ENCODE measurements at regions not wholly inside any gene's neighbourhood (a gene's known extent, or its start where the extent isn't known, plus 50 kb on each side); places are given as distances from the start of the nearest gene placed in this dataset.

- H3K27ac ChIP-seq (ENCODE audit: low read depth): no peak overlapping the region
- no peak overlapping the region for H3K4me3 ChIP-seq
- H3K79me2 ChIP-seq (replicated peaks; ENCODE audit: insufficient read depth): no peaks in the 10 kb centered on the region
- no peak overlapping the region for H3K4me2 ChIP-seq
- H3K4me1 ChIP-seq (ENCODE audit: insufficient read depth): no peaks in the 10 kb centered on the region
- H3K27ac Mint-ChIP-seq: no peak overlapping the region
- no peaks in the 10 kb centered on the region; the same call in 2 of the 3 replicates for H3K4me1 Mint-ChIP-seq
- no peaks in the 10 kb centered on the region for H3K36me3 Mint-ChIP-seq (ENCODE audit: low read depth)
- H3F3A ChIP-seq (replicated peaks; ENCODE audit: low read depth): no peaks in the 10 kb centered on the region
- DNase-seq (ENCODE audit: low spot score): no peak
- TF ChIP-seq ZNF114 (CRISPR knock-in tag; IDR thresholded peaks at IDR 0.05) (no peak), NANOG (IDR thresholded peaks at IDR 0.05; ENCODE audit: borderline replicate concordance) (no peak), EZH2phosphoT487 (IDR thresholded peaks at IDR 0.05; ENCODE audit: unreplicated experiment) (no peak), POLR2AphosphoS5 (IDR thresholded peaks at IDR 0.05; ENCODE audit: low read depth) (no peak), JUNB (IDR thresholded peaks at IDR 0.05; ENCODE audit: unreplicated experiment) (no peak), ETS1 (IDR thresholded peaks at IDR 0.05) (no peak), REST (IDR thresholded peaks at IDR 0.05; ENCODE audit: unreplicated experiment) (no peak), CREB1 (CRISPR knock-in tag; IDR thresholded peaks at IDR 0.05; ENCODE audit: low read depth) (no peak), CTCF (conservative IDR thresholded peaks at IDR 0.05; ENCODE audit: low read depth in 2 of 2) (no peak), EZH2 (IDR thresholded peaks at IDR 0.05; ENCODE audit: low read depth, unreplicated experiment) (no peak), STAT1 (IDR thresholded peaks at IDR 0.05; ENCODE audit: unreplicated experiment) (no peak), ZNF331 (CRISPR knock-in tag; IDR thresholded peaks at IDR 0.05; ENCODE audit: low read depth) (no peak), ZNF462 (CRISPR knock-in tag; IDR thresholded peaks at IDR 0.05) (no peak)
- H4K20me1 ChIP-seq (replicated peaks; ENCODE audit: insufficient read depth): no peaks in the 10 kb centered on the region
- no peak overlapping the region for H2AFZ ChIP-seq
- no peaks in the 10 kb centered on the region for H3K27me3 ChIP-seq (ENCODE audit: insufficient read depth)
- H3K9me3 Mint-ChIP-seq: peaks cover 6% of the 10 kb centered on the region
- no peaks in the 10 kb centered on the region for H3K27me3 Mint-ChIP-seq (ENCODE audit: insufficient read depth, low read depth, poor library complexity)
- H3K36me3 ChIP-seq (ENCODE audit: insufficient read depth): no peaks in the 10 kb centered on the region
- ATAC-seq: no peak
- H3K4me3 Mint-ChIP-seq: no peak overlapping the region
- H3K9me2 ChIP-seq (ENCODE audit: insufficient read depth): peaks cover 6% of the 10 kb centered on the region; the same call in 1 of the 2 replicates
These were observed 165.3 kb upstream of the NREP start for GRCh38 chr5:111922344-111922743.

All from GM23338 (cell line).